ENCODE measurements at regions not wholly inside any gene's neighbourhood (a gene's known extent, or its start where the extent isn't known, plus 50 kb on each side); places are given as distances from the start of the nearest gene placed in this dataset.

- no peak for TF ChIP-seq CTCF (conservative IDR thresholded peaks at IDR 0.05; ENCODE audit: low read depth in 2 of 2)
- no peak for TF ChIP-seq EZH2phosphoT487 (IDR thresholded peaks at IDR 0.05; ENCODE audit: unreplicated experiment)
- TF ChIP-seq EZH2 (IDR thresholded peaks at IDR 0.05; ENCODE audit: low read depth, unreplicated experiment), result no peak
- no peak for TF ChIP-seq REST (IDR thresholded peaks at IDR 0.05; ENCODE audit: unreplicated experiment)
- no peak for TF ChIP-seq ZNF331 (CRISPR knock-in tag; IDR thresholded peaks at IDR 0.05; ENCODE audit: low read depth)
- TF ChIP-seq CREB1 (CRISPR knock-in tag; IDR thresholded peaks at IDR 0.05; ENCODE audit: low read depth), result no peak
Observed at GRCh38 chr3:43783987-43784639, 93.4 kb downstream of the ABHD5 start.
